ENCODE measurements at regions not wholly inside any gene's neighbourhood (a gene's known extent, or its start where the extent isn't known, plus 50 kb on each side); places are given as distances from the start of the nearest gene placed in this dataset.

- DNase-seq (ENCODE audit: low read depth), result no peak
Observed at GRCh38 chrY:7464742-7465141, 553.2 kb upstream of the AMELY start.

DNA sequence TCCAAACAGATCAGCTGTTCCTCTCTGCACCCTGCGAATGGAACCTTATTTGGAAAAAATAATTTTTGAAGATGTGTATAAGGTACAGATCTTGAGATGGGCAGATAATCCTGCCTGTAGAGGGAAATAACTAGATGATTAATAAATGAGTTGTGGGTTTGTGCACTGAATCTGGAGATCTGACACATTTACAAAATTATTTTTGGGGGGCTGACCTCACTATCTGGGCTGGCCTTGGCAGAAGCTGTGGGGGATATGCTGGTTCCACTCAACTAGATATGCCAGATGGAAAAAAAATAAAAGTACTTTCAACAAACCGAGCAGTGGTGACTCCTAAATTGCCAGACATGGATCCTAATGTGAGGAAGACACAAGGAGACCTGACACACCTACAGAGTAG, 552.2 kb upstream of the AMELY start:
- no peak for DNase-seq (ENCODE audit: low read depth)

DNA sequence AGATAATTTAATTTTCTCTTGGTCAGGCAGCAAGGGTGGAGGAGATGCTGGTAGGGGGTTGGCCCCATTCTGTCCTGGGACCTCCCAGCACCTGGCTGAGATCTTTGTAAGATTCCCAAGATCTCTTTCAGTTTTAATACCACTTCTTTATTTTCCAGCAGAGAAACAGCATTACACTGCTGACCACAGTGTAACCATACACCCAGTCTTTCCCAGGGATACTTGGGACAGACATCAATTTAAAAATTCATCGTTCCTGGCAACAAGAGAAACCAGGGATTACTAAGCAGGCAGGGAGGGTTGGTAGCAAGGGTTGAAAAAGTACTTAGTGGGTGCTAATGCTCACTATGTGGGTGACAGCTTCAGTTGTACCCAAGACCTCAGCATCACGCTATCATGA, 551.6 kb upstream of the AMELY start:
- DNase-seq (ENCODE audit: low read depth), result no peak

DNA sequence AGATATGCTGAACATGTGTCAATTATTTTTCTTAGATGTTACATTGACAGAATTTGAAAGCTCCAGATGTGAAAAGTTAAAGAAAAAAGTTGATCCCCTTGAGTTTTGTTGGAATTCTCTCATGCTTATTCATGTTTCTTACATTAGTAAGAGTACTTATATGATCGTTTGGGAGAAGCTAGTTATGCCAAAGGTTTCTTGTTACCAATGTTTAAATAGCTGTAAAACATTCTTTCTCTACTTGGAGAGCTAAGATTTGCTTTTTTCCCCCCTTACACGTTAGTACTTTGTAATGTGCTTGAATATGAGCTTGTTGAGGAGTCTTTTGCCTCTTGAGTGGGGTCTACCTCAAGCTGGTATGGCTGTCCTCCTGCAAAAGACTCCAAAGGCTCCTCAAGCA, 551.1 kb upstream of the AMELY start:
- DNase-seq (ENCODE audit: low read depth), result no peak

DNA sequence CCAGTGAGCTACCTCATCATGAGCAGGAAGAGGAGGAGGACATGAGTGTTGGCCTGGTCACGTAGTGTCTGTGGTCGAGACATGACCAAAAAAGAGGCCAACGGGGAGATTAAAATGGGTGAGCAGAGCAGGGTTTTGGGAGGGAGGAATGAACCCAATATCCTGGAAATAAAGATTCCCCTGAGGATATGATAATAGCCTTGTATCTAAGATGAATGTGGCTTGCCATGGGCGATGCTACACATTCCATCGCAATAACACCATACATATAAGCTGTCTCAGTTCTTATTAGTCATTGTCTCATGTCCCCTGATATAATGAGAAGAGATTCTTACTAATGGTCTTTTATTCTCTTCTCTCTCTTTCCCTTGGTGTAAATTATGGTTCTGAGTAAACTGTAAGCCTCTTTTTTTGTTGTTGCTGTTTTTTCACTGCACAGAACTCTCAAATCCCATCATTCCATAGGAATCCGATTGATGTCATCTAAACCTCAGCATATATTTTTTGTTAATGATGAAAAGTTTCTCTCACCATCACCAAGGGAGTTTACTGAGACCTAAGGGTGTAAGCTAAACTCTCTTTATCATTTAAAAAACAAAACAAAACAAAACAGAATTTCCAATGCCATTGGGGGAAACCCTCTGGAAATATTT, 550.4 kb upstream of the AMELY start:
- no peak for DNase-seq (ENCODE audit: low read depth)

DNA sequence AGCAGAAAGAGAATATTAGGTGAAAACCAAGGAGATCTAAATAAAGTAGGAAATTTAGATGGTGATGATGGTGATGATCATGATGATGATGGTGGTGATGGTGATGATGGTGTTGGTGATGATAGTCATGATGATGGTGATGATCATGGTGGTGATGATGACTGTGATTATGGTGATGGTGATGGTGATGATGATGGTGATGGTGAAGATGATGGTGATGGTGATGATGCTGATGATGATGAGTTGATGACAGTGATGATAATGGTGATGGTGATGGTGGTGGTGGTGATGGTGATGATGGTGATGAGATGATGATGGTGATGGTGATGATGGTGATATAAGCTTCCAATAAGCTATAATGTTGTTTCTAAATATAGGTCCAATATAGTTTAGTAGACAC, 548.2 kb upstream of the AMELY start:
- no peak for DNase-seq (ENCODE audit: low read depth)

DNA sequence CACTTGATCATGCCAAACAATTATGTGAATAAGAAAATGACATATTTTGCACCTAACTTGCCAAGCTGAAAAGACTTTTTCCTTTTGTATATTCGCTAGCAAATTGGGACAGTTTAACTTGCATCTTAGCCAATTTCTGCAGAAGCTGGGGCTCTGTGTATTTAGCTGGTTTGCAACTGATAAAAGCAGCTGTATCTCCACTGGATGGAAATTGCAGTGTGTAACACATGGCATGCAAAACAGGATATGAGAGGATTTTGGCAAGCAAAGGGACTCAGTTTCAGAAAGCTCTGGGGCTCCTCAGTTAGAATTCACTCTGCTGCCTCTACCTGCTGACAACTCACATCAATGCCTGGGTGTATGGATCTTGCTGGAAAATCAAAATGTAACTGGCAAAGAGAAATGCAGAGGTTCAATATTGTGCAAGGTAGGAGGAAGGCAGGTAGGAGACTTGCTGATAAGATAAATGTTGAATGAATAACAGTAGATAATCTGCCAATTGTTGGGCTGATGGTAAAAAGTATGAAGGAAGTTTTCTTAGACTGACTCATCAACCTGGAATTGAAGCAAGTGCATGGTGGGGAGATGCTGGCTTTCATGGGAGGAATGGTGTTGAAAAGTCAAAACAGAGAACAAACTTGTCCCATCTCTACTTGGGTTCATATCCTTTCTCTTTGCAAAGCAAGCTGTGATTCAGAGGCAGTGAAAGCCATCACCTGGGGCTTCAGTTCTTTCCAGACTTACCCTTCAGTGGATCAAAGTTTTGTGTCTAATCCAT, 546.9 kb upstream of the AMELY start:
- no peak for DNase-seq (ENCODE audit: low read depth)

- no peak for DNase-seq (ENCODE audit: low read depth)
Observed at GRCh38 chrY:7457286-7458015, 545.9 kb upstream of the AMELY start.

DNA sequence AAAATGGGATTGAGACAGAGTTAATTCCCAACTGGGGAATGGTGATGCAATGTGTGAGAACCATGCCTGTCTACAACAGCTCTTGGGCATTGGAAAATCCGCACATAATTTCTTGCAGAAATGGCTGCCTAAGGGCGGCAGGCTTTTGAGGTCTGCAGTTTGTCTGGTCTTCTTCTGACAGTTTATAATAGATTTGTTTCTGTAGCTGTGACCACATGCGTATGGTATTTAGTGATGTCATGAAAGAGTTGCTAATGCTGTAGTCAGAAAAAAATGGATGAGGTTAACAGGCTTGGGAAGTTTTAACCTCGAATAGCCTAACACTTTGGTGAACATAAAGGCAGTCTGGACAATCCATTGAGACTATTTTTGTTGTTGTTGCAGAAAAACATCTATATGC, 544.1 kb upstream of the AMELY start:
- DNase-seq (ENCODE audit: low read depth), result no peak

- no peak for DNase-seq (ENCODE audit: low read depth)
Observed at GRCh38 chrY:7453336-7453735, 541.8 kb upstream of the AMELY start.

GRCh38 chrY:7452246-7452645, 540.7 kb upstream of the AMELY start:
- no peak for DNase-seq (ENCODE audit: low read depth)

DNA sequence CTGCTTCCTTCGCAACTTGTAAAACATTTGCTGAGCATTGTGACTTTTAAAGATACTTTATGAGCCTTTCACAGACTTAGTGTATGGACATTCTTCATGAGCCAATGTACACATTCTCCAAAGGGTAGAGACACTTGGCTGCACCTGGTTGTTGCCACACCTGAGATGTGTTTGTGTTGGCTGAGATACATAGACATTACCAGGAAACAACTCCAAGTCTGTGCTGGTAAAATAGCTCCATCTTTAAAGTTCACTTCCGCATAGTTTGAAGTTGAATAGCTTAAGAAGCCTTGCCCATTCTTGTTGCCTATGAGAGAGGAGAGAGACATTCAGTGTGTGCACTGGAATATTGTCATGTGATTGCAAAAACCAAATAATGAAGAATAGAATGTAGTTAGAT, 538.3 kb upstream of the AMELY start:
- no peak for DNase-seq (ENCODE audit: low read depth)

GRCh38 chrY:7448687-7449086, 537.1 kb upstream of the AMELY start:
- DNase-seq (ENCODE audit: low read depth), result no peak

DNA sequence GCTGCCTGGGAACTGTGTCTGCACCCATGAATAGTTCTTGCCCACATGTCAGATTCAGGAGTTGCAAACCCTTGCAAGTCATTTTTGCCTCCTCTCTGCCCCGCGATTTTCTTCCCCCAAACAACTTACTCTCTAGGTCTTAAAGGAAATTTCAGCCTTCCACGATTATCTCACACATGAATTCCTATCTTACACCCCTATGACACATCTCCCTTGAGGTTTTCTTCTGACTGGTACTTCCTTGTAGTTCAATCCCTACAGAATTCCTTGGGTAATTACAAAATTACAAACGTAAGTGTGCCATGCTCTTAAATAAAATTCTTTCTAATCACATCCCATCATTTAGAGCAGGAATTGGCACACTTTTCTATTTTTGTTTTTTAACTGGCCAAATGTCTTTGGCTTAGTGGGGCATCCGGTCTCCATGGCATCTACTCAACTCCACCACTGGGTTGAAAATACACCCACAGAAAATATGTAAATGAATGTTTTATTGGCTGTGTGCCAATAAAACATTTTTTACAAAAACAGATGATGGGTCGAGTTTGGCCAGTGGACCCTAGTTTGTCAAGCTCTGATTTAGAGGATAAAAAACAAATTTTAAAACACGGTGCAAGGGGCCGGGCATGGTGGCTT, 536.4 kb upstream of the AMELY start:
- DNase-seq (ENCODE audit: low read depth), result no peak

- DNase-seq (ENCODE audit: low read depth), result no peak
Observed at GRCh38 chrY:7444141-7444540, 532.6 kb upstream of the AMELY start.

GRCh38 chrY:7440796-7441530, 529.4 kb upstream of the AMELY start:
- no peak for DNase-seq (ENCODE audit: low read depth)

- no peak for DNase-seq (ENCODE audit: low read depth)
Observed at GRCh38 chrY:7437086-7437485, 525.5 kb upstream of the AMELY start.

DNA sequence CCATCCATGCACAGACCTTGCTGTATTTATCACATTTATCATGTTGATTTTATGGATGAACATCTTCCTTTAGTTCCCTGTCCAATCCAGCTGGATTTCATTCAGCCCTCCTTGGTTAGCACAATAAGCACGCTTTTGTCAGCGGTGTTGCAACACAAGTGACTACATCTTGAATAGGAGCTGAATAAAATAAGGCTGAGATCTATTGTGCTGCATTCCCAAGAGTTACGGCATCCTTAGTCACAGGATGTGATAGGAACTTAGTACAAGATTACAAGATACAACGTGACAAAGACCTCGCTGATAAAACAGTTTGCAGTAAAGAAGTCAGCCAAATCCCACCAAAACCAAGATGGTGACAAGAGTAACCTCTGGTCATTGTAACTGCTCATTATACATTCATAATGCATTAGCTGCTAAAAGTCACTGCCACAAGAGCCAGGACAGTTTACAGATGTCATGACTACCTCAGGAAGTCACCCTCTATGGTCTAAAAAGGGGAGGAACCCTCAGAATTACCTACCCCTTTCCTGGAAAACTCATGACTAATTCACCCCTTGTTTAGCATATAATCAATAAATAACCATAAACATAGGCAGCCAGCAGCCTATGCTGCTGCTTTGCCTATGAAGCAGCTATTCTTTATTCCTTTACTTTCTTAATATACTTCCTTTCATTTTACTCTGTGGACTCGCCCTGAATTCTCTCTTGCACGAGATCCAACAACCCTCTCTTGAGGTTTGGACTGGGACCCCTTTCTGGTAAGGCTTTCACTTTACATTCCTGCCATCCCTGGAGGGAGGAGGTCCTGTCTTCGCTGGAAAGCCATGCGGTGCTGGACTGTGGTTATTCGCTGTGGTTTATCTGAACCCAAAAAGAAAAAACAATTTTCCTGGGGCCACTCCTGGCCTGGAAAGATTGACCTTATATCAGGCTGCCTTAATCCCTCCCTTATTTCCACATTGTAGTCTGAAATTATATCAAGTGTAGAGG, 522.6 kb upstream of the AMELY start:
- DNase-seq (ENCODE audit: low read depth), result no peak

DNA sequence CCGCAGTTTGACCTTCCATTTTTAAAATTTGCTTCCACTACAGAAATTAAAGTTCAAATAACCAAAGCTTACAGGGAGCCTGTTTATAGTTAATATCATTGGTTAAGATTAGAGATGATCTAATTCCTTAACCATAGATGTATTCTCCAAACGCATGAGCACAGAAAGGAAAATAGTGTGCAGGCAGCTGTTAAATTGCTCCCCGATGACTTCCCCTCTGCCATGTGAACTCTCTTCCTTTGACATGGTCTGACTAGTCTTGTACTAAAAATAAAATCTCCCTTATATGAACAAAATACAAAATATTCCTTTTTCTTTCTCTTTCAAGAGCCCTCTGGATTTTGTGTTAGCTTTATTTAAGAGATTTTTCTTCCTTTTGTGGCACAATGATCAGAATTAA, 507.6 kb upstream of the AMELY start:
- no peak for DNase-seq (ENCODE audit: low read depth)

DNA sequence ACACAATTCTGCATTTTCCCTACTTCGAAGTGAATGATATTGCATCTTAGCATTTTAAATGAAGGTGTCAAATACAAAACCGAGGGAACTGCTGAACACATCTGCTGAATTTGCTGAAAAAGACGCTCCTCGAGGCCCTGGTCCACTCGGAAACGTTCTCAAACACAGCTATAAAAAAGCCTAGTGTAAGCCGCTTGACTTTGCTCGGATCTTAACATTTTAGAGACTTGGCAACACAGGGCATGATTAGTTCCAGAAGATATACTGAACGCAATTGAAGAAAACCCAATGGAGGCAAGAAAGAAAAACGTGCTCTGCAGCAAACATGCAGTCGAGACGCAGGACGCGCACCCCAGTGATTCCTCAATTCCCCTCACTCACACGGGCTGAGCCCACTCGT, 506.4 kb upstream of the AMELY start:
- DNase-seq (ENCODE audit: low read depth), result no peak

DNA sequence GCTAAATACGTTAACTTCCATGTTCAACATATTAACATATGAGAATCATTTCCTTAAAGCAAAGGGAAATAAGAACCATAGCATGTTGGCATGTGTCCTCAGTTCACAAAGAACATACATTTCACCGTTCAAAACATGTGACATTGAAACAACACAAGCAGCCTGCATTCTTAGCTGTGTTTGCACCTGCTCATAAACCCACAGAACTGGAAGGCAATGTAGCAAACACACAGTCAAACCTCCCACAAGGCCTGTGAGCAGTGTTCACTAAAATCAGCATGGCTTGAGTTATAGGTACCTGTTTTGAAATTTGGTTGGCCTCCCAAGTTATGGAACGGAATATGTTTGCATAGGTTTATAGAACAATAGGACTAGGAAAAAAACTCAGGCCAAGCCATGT, 504.9 kb upstream of the AMELY start:
- DNase-seq (ENCODE audit: low read depth), result no peak
